ENCODE measurements at regions not wholly inside any gene's neighbourhood (a gene's known extent, or its start where the extent isn't known, plus 50 kb on each side); places are given as distances from the start of the nearest gene placed in this dataset.

GRCh38 chr10:131779661-131780394 lies 121.0 kb upstream of the PPP2R2D start:
- TF ChIP-seq, protein P1, sequence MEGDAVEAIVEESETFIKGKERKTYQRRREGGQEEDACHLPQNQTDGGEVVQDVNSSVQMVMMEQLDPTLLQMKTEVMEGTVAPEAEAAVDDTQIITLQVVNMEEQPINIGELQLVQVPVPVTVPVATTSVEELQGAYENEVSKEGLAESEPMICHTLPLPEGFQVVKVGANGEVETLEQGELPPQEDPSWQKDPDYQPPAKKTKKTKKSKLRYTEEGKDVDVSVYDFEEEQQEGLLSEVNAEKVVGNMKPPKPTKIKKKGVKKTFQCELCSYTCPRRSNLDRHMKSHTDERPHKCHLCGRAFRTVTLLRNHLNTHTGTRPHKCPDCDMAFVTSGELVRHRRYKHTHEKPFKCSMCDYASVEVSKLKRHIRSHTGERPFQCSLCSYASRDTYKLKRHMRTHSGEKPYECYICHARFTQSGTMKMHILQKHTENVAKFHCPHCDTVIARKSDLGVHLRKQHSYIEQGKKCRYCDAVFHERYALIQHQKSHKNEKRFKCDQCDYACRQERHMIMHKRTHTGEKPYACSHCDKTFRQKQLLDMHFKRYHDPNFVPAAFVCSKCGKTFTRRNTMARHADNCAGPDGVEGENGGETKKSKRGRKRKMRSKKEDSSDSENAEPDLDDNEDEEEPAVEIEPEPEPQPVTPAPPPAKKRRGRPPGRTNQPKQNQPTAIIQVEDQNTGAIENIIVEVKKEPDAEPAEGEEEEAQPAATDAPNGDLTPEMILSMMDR (IDR thresholded peaks at IDR 0.05) = no peak
- TF ChIP-seq POLR2A (IDR thresholded peaks at IDR 0.05) = no peak
- DNase-seq (ENCODE audit: low spot score in 2 of 2) = peak in 1 of 2 donors; percentile 75
- WGBS, 2 donors = 71 to 85% methylated on average over 10 of the region's 10 CpGs
- H3K4me3 ChIP-seq (ENCODE audit: low read depth, poor library complexity, severe bottlenecking) = no peak overlapping the region
- intact Hi-C loops (cut with DNase I; ENCODE audit: low total_unique reads) = no loop called here

DNA sequence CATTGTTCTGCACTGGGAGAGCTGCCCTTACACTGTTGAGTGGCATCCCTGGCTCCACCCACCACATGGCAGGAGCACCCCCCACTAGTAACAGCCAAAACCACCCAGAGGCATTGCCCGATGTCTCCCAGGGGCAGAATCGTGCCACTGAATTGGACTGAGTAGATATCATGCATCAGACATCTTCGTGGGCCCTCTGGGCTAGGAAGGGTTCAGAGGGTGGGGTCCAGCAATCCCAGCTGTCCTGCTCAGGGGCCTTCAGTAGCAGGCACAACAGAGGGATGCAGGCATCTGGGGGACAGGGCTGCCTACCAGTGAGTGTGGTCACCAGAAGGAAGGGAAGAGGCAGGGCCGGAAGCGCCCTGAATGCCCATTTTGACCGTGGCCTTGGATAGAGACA lies 119.7 kb upstream of the PPP2R2D start:
- peak in 1 of 2 donors; percentile 69 for DNase-seq (ENCODE audit: low spot score in 2 of 2)
- H3K4me3 ChIP-seq (ENCODE audit: low read depth, poor library complexity, severe bottlenecking) = no peak overlapping the region
- intact Hi-C loops (cut with DNase I; ENCODE audit: low total_unique reads) = no loop called here
- 95 to 97% methylated on average over 6 of the region's 6 CpGs for WGBS, 2 donors
- TF ChIP-seq, protein P1 (IDR thresholded peaks at IDR 0.05) = no peak
- TF ChIP-seq POLR2A (IDR thresholded peaks at IDR 0.05) = no peak

DNA sequence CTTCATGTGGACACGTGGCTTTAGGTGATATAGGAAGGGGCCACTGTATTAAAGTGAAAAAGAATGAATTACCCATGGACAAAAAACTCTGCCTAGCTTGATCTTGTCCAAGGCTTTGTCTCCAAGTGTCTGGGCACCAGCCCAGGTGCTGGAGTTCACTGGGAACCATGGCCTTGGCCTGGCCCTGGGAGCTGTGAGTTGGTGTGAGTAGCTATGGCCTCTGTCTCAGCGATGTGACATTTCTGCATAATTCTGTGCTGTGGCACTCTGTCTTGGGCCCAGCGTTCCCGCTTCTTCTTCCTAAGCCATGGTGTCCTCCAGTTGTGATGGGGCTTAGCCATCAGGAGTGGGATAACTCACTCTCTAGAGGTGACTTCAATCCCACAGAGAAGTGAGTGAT lies 119.0 kb upstream of the PPP2R2D start:
- 82 to 93% methylated on average over 4 of the region's 4 CpGs for WGBS, 2 donors
- TF ChIP-seq POLR2A (IDR thresholded peaks at IDR 0.05) = no peak
- TF ChIP-seq, protein P1 (IDR thresholded peaks at IDR 0.05) = no peak
- intact Hi-C loops (cut with DNase I; ENCODE audit: low total_unique reads) = no loop called here
- peak in 1 of 2 donors; percentile 72 for DNase-seq (ENCODE audit: low spot score in 2 of 2)
- no peak overlapping the region for H3K4me3 ChIP-seq (ENCODE audit: low read depth, poor library complexity, severe bottlenecking)

DNA sequence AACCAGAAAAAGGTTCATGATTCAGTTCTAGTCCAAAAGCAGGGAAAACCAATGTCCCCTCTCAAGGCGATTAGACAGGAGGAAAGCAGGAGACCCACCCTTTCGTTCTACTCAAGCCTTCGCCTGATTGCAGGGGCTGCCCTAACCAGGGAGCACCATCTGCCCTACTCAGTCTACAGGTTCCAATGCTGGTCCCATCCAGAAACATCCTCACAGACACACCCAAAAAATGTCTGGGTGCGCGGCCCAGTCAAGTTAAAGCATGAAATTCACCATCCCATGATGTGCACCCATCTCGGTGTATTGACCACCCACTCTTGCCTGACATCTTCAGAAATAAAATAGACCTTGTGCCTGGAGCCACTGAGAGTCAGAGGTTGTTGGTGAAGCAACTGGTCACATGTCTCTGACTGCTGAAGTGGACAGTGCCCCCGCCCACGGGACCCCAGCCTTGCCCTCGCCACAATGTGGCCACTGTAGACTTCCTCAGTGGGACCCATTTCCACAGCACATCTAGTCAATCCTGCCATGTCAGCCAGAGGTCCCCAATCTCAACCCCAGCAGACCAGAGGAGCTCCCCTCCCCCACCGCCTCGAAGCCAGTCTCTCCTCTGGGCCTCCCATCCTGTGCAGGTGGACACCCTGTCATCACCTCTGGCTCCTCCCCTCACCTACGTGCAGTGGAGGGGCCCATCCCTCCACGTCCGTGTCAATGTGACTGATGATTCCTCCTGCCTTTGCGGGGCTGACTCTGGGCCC lies 116.3 kb upstream of the PPP2R2D start:
- 85 to 94% methylated on average over 15 of the region's 15 CpGs for WGBS, 2 donors
- TF ChIP-seq, protein P1 (IDR thresholded peaks at IDR 0.05) = no peak
- no peak for TF ChIP-seq POLR2A (IDR thresholded peaks at IDR 0.05)
- no peak overlapping the region for H3K4me3 ChIP-seq (ENCODE audit: low read depth, poor library complexity, severe bottlenecking)
- peak in 1 of 2 donors; percentile 75 for DNase-seq (ENCODE audit: low spot score in 2 of 2)
- intact Hi-C loops (cut with DNase I; ENCODE audit: low total_unique reads) = no loop called here

DNA sequence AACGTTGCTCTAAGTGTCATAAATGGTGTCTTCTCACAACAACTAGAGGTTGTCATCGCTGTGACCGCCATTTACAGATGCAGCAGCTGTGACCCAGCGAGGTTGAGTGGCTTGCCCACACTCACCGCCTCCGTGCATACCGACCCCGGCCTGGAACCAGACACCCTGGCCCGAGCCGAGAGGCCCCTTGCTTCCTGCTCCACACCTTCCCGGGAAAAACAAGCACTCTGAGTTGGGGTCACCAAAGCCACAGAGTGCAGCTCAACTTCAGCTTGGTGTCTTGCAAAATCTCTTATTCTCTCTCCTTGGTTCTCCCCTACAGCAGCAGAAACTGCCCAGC lies 115.7 kb upstream of the PPP2R2D start:
- peak in 1 of 2 donors; percentile 83 for DNase-seq (ENCODE audit: low spot score in 2 of 2)
- 88 to 91% methylated on average over 11 of the region's 11 CpGs for WGBS, 2 donors
- no peak for TF ChIP-seq POLR2A (IDR thresholded peaks at IDR 0.05)
- TF ChIP-seq, protein P1 (IDR thresholded peaks at IDR 0.05) = no peak
- H3K4me3 ChIP-seq (ENCODE audit: low read depth, poor library complexity, severe bottlenecking) = no peak overlapping the region
- intact Hi-C loops (cut with DNase I; ENCODE audit: low total_unique reads) = no loop called here
